NAMALWA (cell line): ENCODE measurements at regions not wholly inside any gene's neighbourhood (a gene's known extent, or its start where the extent isn't known, plus 50 kb on each side); places are given as distances from the start of the nearest gene placed in this dataset.

Source experiments
- DNase-seq: peaks from one replicate; pipeline ENCODE4 v3.0.0-alpha.2; 2015; ENCODE audit warnings: low spot score

DNA sequence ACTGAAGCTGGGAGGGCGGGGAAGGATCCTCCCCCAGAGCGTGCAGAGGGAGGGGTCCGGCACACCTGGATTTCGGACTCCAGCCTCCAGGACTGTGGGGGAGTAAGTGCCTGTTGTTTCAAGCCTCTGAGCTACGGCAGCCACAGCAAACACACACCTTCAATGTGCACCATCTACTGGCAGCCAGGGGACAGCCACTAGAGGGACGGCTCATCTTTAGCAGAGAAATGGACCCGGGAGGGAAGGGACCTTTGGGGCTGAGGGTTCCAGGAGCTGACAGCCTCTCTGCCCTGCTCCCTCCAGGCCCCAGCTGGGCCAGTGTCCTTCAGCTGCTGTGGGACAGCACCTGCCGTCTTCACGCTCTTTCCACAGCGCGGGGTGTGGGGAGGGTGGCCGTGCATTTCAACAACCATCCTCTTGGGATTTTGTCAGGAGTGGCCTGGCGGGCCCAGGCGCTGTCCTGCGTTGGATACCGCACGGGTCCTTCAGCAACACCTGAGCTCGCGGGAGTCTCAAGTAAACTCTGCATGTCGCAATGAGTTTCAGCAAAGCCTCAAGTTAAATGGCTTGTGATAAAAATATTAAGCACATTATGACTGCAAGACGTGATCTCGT lies 209.2 kb upstream of the C14orf180 start:
- peak; percentile 28 for DNase-seq

DNA sequence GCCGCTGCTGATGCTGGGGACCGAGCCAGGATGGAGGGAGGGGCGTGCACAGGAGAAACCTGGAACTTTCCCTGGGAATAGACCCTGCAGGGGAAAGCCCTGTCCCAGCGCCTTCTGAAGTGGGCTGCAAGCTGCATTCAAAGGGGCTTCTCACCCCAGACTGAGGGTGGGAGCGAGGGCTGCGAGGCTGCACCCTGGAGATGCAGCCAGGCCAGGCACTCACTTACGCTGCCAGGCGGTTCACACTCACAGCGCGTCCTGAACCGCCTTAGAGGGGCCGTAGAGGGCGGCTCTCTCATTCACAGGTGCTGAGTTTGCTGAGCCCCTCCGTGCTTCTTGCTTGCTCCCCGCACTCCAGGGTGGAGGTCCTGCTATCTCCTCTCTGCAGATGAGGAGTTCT lies 208.5 kb upstream of the C14orf180 start:
- DNase-seq: no peak

DNA sequence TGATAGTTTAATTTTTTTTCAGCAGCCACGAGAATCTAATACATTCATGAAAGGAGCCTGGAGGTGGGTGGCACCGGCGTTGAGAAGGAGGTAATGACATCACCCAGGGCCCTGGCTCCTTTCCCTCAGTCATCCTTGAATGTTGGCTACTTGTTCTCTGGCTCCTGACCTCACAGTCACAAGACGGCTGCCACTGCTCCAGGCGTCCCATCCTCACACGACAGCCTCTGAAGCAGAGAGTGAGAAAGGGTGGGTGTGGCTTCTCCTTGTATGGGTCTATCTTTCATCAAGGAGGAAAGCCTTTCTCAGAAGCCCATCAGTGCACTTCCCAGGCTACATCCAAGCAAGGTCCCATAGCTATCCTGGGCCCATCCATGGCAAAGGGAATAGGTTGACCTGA lies 207.6 kb upstream of the C14orf180 start:
- no peak for DNase-seq

DNA sequence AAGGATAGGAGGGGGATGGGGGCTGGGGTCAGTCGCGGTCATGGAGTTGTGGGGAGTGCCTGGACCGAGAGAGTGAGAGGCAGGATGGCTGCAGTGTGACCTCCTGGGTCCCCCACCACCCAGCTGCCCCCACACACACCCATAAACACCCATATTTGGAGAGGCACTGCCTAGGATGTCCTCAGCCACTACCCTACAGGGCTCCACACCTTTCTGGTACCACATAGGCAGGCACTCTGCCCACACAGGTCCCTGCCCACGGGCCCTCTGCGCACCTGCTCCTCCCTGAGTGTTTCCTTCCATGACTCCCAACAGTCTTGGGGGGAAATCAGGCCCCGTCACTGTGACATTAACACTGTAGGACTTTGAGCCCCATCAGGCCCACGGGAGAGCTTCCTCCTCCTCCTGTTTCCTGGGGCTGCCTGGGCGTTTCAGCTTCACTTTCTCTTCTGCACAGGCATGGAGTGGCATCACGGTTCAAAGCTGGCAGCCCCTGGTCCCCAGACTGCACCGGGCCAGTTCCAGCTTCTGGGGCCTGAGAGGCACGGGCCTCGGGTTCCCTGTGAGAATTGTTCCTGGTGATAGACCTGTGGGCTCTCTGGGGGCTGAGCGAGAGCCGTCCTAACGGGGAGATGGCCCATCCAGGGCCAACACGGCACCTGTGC lies 207.0 kb upstream of the C14orf180 start:
- DNase-seq: no peak

DNA sequence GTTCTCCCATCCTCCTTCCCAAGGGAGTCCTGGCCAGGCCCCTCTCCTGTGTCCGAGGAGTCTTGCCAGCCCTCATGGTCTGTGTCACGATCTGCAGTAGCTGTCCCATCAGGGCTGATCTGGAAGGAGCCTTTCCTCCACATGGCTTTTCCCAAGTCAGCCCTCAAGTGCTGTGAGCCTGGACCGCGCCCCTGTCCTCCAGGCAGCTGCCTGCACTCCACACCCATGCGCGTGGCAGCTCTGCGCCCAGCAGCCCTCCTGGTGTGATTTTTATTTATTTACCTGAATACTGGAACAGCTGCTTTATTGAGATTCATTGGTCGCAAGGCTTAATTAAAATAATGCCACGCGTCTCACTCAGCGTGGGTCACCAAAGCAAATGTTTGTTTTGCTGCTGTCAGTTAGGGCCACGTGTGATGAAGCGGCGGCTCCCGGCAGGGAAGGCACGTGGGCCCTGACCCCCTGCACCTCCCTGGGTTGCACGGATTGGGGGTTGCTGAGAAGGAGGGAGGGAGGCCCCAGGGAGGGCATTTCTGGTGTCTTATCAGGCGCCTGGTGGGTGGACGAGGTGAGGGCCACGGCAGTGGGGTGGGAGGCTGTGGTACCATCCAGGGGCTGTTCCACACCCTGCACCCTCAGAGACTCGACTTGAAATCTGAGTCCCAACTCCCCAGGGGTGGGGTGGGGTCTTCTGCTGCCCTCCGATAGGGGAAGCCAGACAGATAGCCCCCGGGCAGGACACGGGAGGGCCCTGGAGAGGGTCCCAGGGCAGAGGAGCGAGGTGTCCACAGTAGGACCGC lies 206.3 kb upstream of the C14orf180 start:
- no peak for DNase-seq

DNA sequence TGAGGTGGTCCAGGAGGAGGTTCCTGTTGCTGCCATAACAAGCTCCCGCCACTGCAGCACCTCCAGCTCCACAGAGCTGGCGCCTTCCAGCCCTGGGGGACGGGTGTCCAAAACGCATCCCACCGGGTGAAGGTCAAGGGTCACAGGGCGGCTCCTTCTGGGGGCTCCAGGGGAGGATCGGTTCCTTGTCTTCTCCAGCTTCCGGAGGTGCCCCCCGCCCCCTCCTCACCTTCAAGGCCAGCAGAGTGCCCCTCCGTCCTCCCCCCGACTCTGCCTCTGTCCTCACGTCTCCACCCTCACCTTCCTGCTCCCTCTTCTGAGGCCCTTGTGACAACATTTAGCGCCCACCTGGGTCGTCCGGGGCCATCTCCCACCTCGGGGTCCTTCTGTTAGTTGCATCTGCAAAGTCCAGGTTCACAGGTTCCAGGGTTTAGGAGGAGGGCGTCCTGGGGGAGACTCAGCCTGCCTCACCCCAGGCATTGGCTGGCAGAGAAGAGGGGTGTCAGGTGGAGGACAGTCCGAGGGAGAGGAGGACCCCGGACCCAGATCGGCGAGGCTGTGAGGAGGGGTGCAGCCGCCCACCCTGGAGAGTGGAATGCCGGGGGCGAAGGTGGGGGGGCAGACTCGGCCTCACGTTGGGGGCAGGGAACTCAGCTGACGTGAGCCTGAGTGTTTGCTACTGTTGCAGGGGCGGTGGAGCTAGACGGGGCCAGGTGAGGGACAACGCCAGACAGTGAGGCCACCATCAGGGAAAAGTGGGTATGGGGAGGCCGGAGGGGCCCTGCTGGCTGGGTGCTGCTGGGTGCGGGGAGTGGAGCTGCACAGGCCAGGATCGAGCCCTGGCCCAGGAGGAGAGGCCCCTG lies 205.5 kb upstream of the C14orf180 start:
- no peak for DNase-seq

DNA sequence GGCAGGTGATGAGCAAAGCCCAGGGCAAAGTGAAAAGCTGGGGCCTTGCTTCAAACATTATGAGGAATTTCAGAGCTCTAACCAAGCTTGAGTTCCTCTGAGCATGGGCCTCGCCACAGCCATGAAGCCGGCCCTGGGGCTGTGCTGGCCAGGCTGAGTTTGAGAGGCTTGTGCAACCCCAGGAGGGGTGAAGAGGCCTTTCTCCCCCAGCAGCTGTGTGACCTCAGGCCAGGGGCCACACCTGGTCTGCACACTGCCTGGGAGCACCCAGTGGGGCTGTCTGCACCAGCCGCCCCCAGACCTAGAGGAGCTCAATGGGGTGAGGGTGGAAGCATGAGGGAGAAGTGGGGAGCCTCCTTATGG lies 204.9 kb upstream of the C14orf180 start:
- no peak for DNase-seq

DNA sequence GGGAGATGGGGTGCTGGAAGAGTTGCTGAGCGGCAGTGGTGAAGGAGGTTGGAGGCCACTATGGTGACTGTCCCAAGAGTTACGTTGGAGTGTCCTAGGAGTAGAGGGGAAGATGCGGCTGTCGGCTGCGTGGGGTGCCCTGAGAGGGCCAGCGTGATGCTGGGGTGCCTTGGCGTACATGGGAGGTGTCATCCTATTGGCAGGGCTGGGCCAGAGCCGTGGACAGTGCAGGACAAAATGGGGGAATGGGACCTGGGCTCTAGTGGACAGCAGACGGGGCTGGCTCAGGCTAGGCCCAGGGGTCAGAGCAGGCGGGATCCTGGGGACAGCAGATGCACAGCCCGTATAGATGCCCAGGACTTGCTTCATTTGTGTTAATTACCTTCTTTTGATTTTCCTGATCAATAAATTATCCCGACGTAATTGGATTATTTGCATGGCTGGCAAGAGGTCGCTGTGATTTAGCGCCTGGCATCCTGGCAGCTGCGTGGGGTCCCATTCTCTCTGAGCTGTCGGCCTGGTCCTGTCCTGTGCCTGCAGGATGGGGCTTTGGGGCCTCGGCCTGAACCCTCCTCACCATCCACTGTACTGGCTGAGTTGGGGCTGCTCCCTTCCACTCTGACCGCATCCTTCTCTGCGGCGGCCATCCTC lies 203.9 kb upstream of the C14orf180 start:
- no peak for DNase-seq

DNA sequence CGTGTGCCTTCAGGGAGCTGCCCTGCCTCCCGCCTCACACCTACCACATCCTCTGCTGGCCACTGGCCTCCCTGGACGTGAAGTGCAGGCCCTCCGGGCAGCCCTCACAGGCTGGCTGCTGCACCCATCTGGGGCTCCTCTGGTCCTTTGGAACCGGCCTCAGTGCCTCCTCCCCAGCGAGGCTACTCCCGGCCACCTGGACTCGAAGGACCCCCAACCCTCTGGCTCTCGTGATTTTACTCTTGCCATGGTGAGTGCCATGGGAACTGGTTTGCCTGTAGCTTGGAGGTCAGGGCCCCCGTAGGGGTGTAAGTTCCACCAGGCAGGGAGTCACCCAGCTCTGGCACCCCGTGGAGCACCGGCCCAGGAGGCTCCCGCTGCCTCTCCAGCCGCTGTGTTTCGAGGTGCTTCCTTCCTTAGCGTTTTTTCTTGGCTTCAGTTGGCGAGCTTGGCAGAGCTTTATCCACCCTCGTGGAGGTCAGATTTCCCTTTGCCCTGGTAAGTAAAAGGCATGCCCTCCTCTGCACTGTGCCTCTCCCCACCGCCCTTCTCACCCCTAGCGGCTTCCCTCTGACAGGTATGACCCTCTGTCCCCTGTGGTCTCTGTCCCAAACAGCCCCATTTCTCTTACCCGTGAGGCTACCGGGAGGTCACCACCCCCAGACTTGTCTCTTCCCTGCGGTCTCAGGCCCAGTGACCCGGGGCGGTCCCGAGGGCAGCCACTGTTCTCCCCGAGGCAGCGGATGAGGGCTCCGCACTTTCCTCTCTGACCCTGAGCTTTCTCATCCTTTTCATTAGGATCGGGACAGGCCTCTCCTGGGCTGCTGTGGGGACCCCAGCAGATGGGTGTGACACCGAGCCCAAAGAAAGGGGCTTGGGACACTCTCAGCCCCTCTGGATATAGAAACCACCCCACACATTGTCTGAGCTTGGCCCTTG lies 203.1 kb upstream of the C14orf180 start:
- DNase-seq: no peak

DNA sequence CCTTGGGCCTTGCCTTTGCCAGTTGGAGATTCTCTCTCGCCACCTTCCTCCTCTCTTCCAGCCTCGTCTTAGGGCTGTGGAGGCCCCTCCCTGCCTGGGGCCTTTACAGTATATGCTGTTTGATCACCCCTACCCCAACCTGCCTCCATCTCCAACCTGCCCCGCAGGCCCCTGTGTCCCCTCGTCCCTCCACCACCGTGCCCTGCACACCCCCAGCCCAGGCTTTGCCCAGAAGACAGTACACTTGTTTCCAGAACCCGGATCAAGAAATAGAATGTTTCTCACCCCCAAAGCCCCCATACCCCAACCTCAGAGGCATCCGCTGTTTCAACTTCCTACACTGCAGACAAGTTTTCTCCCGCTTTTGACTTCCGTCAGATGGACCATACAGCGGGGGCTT lies 202.3 kb upstream of the C14orf180 start:
- no peak for DNase-seq

DNA sequence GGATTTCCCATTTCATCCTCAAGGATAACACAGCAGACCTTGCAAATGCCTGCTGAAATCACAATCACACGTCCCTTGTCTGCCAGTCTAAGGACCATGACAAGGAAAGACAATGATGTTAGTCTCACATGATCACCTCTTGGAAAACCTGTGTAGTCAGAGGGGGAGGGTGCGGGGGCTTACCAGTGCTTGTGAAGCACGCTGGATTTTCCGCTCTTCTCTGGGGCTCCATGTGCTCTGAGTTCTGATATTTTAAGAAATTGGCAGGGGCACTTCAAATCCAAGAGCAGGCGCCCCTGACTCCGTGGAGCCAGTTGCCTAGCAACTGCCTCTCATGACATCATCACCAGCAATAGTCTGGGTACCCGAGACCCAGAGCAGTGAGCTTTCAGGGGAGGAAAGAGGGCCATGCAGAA lies 200.9 kb upstream of the C14orf180 start:
- no peak for DNase-seq

DNA sequence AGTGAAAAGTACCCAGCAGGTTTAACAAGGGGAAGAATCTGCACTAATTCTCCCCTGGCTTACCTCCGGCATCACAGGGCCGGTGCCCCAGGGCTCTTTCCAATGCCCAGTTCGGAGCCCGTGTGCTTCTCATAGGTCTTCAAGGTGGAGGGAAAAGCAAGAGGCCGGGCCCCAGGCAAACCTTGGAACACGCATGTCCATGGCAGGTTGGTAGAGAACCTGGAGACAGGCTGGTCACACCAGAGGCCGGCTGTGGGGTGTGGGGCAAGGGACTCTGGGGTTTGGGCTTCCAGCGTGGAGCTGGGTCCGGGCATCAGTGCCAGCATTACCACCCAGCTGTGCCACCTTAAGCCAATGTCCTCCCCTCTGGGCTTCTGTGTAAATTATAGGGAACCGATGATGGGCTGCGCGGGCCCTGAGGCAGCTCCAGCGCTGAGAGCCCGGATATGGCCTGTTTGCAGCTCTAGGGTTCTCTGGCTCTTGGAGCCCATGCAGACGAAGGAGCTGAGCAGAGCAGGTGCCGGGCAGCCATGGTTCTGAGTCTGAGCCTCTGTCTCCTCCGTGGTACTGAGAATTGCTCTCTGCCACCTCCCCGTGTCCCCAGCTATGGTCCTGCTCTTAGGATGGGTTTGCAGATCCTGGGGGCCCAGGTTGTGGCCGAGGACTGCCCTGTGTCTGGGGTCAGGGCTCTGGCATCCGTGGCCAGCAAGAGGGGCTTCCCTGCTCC lies 197.0 kb upstream of the C14orf180 start:
- DNase-seq: no peak

DNA sequence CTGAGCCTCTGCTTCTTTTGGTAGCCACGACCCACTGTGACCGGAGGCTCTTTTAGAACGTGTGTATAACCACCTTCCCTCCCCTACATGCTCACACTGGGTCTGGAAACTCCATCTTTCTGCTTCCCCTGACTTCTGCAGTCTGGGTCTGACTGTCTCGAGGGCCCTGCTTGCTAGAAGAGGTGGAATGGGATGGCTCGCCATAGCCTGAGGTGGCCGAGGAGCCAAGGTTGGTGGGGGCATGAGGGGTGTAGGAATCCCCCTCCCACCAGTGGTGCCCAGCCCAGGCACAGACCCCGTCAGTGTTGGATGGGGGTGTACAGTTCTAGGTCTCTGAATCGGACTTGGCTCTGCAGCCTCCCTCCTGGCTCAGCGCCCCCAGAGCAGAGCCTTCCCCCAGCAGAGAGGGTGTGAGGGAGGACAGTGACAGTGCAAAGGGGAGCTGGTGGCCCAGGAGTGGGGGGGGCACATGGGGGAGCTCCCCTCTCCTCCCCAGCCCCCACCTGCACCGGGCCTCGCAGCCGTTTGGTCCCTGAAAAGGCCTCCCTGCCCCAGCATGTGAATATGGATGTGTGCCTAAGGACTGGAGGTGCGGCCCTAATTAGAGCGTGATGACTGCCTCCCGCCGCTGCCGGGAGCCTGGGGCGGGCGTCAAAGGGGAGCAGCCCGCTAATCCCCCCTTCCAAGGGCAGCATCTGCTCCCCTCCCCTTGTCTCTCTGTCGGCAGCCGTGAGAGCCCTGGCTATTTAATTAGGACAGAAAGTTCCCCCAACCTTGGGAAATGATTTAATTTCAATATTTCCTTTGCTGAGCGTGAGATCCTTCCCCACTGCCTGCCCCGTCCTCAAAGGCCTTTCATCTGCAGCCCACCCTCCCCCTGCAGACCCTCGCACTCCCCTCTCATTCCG lies 196.2 kb upstream of the C14orf180 start:
- no peak for DNase-seq

DNA sequence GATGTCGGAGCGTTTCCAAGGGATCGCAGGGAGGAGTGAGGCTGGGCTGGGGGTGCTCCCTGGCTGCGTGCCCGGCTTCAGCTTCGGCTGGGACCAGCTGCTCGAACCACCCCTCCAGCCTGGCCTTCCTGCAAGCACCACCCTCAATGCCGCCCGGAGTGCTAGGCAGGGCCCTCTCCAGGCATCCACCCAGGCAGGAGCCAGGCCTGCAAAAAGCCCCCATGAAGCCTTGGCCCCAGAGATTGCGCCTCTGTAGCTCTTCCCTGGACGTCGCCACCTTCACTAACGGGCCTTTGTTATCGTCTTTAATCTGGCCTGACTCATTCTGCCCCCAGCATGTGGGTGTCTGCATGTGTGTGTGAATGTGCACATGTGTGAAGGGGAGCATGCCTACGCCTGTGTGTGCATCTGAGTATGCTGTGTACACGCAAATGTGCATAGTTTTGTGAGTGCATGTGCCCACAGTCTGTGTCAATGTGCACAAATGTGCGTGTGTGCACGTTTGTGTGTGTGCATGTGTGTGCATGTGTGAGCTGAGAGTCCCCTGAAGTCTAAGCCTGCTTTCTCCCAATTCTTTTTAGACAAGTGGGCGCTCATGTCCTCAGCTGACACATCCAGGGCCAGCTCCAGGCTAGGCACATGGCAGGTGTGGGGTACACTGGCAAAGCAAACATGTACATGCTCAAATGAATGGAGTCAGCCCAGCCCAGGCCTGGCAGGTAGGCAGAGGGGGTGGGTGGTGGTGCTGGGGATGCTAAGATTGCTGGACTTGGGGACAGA lies 195.4 kb upstream of the C14orf180 start:
- DNase-seq: no peak

DNA sequence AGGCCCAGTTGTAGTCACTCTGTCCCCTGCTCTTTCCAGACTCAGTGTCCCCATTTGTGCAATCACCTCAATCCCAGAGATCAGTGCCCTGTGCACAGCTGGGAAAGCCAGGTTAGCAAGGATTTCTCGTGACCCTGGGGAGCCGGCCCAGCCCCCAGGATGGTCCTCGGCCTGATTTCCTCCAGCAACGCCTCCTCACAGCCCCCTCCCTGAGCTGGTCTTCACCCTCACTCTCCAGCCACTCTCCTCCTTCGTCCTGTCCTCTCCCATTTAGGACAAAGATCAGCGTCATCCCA lies 194.8 kb upstream of the C14orf180 start:
- DNase-seq: no peak

DNA sequence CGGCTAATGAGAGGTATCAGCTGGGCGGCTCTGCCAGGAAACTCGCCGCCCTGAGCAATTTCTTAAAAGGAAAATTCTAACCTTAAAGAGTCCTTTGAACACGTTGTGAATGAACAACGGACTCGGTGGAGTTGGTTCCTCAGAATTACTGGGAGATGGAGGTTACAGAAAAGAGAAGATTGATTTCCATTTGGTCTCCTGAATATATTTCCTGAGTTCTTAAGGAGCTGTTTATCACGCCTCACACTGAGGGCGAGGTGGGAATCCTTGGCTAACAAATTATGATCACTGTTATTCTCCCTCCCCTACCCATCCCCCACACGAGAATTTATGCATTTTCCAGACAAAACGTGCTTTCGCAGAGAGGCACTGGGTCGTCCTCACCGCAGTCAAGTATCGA lies 194.5 kb upstream of the C14orf180 start:
- no peak for DNase-seq

DNA sequence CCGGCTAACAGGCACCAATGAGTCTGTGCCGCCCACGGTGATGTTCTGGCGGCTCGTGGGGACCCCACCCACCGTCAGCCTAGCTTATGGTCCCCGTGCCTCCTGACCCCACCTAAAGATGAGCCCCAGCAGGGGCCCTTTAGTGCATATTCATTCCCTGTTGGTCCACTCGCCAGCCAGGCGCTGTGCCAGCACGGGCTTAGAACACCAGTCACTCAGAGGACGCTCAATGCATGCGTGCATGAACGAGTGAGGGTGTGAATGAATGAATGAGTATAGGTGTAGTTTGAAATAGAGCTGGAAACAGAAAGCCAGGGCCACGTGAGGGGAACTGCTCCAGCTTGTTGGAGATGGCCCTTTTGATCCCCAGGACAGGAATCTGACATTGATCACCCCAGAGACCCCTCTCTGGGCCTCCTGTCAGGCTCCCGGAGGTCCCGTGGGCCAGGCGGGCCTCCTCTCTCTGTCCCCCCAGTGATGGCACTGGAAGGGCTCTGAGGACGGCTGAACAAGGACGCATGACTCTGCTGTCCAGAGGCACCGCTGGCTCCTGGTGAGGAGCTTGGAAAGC lies 193.9 kb upstream of the C14orf180 start:
- no peak for DNase-seq
